SK-N-SH (cell line): ENCODE measurements at regions not wholly inside any gene's neighbourhood (a gene's known extent, or its start where the extent isn't known, plus 50 kb on each side); places are given as distances from the start of the nearest gene placed in this dataset.

Experiments used
- CTCF ChIA-PET: fragments of 300-600, 350-600 bp; formaldehyde crosslinking; extraction: SDS; loops from one replicate; lab custom pipeline; 2021; lab: Yijun Ruan, JAX
- POLR2A ChIA-PET: fragments of 350-600 bp; sonication (Branson Sonifier 250); formaldehyde crosslinking; extraction: SDS; loops from one replicate; lab custom pipeline; 2020; ENCODE audit warnings: antibody characterized with exemption, inconsistent platforms; lab: Yijun Ruan, JAX
- DNase-seq: peaks from one replicate; pipeline ENCODE4 v3.0.0; 2012
- H2AFZ ChIP-seq: fragments of 200-600 bp; sonication (generic); 2 replicates; pipeline ENCODE4 v1.8.1; 2016; ENCODE audit warnings: antibody characterized with exemption, mild to moderate bottlenecking, low read depth
- H3F3A ChIP-seq: fragments of 200-600 bp; sonication (generic); replicated peaks from 2 replicates; pipeline ENCODE3; 2016; ENCODE audit warnings: antibody characterized with exemption, mild to moderate bottlenecking; ENCODE audit not compliant: insufficient read depth
- H3K27ac ChIP-seq, 2 experiments: fragments of 200-500 bp in 1 of 2; fragments of 200-600 bp in 1 of 2; sonication (Bioruptor generic) in 1 of 2; sonication (generic), shearing (Covaris generic) in 1 of 2; 2 replicates each; pipeline versions ENCODE4 v1.5.1 to v1.6.1; 2014 to 2016; ENCODE audit warnings: low read depth in 2 of 2, inconsistent platforms in 1 of 2, low read length in 1 of 2, mild to moderate bottlenecking in 1 of 2, mixed read lengths in 1 of 2
- H3K27me3 ChIP-seq: fragments of 200-600 bp; sonication (generic), shearing (Covaris generic); 2 replicates; pipeline ENCODE4 v1.6.1; 2016; ENCODE audit warnings: mixed run types; ENCODE audit not compliant: insufficient read depth
- H3K36me3 ChIP-seq, 2 experiments: fragments of 200-500 bp in 1 of 2; fragments of 200-600 bp in 1 of 2; sonication (Bioruptor generic) in 1 of 2; sonication (generic) in 1 of 2; replicated peaks in 1 of 2; 2 replicates each; pipeline versions ENCODE3 to v1.5.1; 2014 to 2016; ENCODE audit warnings: low read length in 1 of 2, mild to moderate bottlenecking in 1 of 2; ENCODE audit not compliant: insufficient read depth in 2 of 2, control insufficient read depth in 1 of 2
- H3K4me1 ChIP-seq, 2 experiments: fragments of 200-500 bp in 1 of 2; fragments of 200-600 bp in 1 of 2; sonication (Bioruptor generic) in 1 of 2; sonication (generic), shearing (Covaris generic) in 1 of 2; 2 replicates each; pipeline versions ENCODE4 v1.5.1 to v1.6.1; 2014 to 2016; ENCODE audit warnings: low read depth in 1 of 2, low read length in 1 of 2, mixed run types in 1 of 2; ENCODE audit not compliant: insufficient read depth in 2 of 2, control insufficient read depth in 1 of 2
- H3K4me2 ChIP-seq: fragments of 200-600 bp; sonication (generic), shearing (Covaris generic); 2 replicates; pipeline ENCODE4 v1.6.1; 2017; ENCODE audit warnings: mixed run types
- H3K4me3 ChIP-seq, 2 experiments: fragments of 200-500 bp in 1 of 2; fragments of 200-600 bp in 1 of 2; sonication (Bioruptor generic) in 1 of 2; sonication (generic), shearing (Covaris generic) in 1 of 2; 2 replicates each; pipeline versions ENCODE4 v1.5.1 to v1.8.1; 2014 to 2016; ENCODE audit warnings: low read depth in 2 of 2, inconsistent platforms in 1 of 2, low read length in 1 of 2, mild to moderate bottlenecking in 1 of 2, mixed read lengths in 1 of 2, moderate library complexity in 1 of 2
- H3K79me2 ChIP-seq: fragments of 200-600 bp; sonication (generic); 2 replicates; pipeline ENCODE4 v1.8.1; 2017; ENCODE audit warnings: mild to moderate bottlenecking; ENCODE audit not compliant: insufficient read depth
- H3K9ac ChIP-seq: fragments of 200-600 bp; sonication (generic); 2 replicates; pipeline ENCODE4 v1.6.1; 2017; ENCODE audit warnings: mixed run types
- H3K9me2 ChIP-seq: fragments of 200-600 bp; sonication (generic); 2 replicates; pipeline ENCODE4 v1.6.1; 2017; ENCODE audit warnings: mixed run types
- H3K9me3 ChIP-seq: fragments of 200-600 bp; sonication (generic); 2 replicates; pipeline ENCODE4 v1.6.1; 2017; ENCODE audit warnings: mixed run types, mild to moderate bottlenecking, moderate library complexity
- H4K20me1 ChIP-seq: fragments of 200-600 bp; sonication (generic); 2 replicates; pipeline ENCODE4 v1.6.1; 2017; ENCODE audit warnings: mild to moderate bottlenecking, mixed run types; ENCODE audit not compliant: insufficient read depth
- EZH2phosphoT487 ChIP-seq: fragments of 200-600 bp; sonication (generic); IDR thresholded peaks from 2 replicates; pipeline ENCODE4 v1.6.1; 2017; ENCODE audit warnings: low read depth, mixed run types, mild to moderate bottlenecking, antibody characterized with exemption, moderate library complexity, borderline replicate concordance
- FOSL2 ChIP-seq: IDR thresholded peaks from 2 replicates; pipeline ENCODE4 v1.4.0; 2012; ENCODE audit warnings: low read depth, mild to moderate bottlenecking, moderate library complexity, borderline replicate concordance
- FOXM1 ChIP-seq: IDR thresholded peaks from 2 replicates; pipeline ENCODE4 v1.4.0; 2012; ENCODE audit warnings: low read depth, mild to moderate bottlenecking
- MAX ChIP-seq: IDR thresholded peaks from 2 replicates; pipeline ENCODE4 v1.4.0; 2012; ENCODE audit warnings: low read depth
- MEF2A ChIP-seq: IDR thresholded peaks from 2 replicates; pipeline ENCODE4 v1.4.0; 2012; ENCODE audit warnings: low read depth, borderline replicate concordance
- MXI1 ChIP-seq: IDR thresholded peaks from 2 replicates; pipeline ENCODE4 v1.6.1; 2012; ENCODE audit warnings: mild to moderate bottlenecking, low read depth, low read length, improper control_type of control experiment
- NRF1 ChIP-seq: IDR thresholded peaks from 2 replicates; pipeline ENCODE4 v1.6.1; 2012; ENCODE audit warnings: low read depth, mild to moderate bottlenecking, low read length
- RCOR1 ChIP-seq: fragments of 150-350 bp; IDR thresholded peaks from 2 replicates; pipeline ENCODE4 v1.6.1; 2017; ENCODE audit warnings: antibody characterized with exemption, low read length
- RFX5 ChIP-seq: IDR thresholded peaks from 2 replicates; pipeline ENCODE4 v1.6.1; 2012; ENCODE audit warnings: mild to moderate bottlenecking, improper control_type of control experiment, low read length
- SIN3A ChIP-seq: IDR thresholded peaks from 2 replicates; pipeline ENCODE4 v1.6.1; 2012; ENCODE audit warnings: low read depth, mild to moderate bottlenecking, low read length, moderate library complexity, borderline replicate concordance
- SMC3 ChIP-seq: IDR thresholded peaks from 2 replicates; pipeline ENCODE4 v1.6.1; 2012; ENCODE audit warnings: low read depth, low read length, improper control_type of control experiment
- TAF1 ChIP-seq: IDR thresholded peaks from 2 replicates; pipeline ENCODE4 v1.6.1; 2012; ENCODE audit warnings: low read depth, mild to moderate bottlenecking, low read length, moderate library complexity, borderline replicate concordance
- USF2 ChIP-seq: fragments of 150-350 bp; IDR thresholded peaks from 2 replicates; pipeline ENCODE4 v1.6.1; 2017; ENCODE audit warnings: antibody characterized with exemption, low read length, low read depth, borderline replicate concordance
- YY1 ChIP-seq: IDR thresholded peaks from 2 replicates; pipeline ENCODE4 v1.4.0; 2012; ENCODE audit warnings: low read depth, mild to moderate bottlenecking
- ZBTB33 ChIP-seq: IDR thresholded peaks from 2 replicates; pipeline ENCODE4 v1.4.0; 2012; ENCODE audit warnings: low read depth, borderline replicate concordance
- WGBS: methylation state at CpG from one replicate; pipeline ENCODE4 v1.1.6; 2017; ENCODE audit warnings: low lambda C conversion rate; 5-methylcytosine and 5-hydroxymethylcytosine counted together
- TF ChIP-seq, protein P1 (sequence below): fragments of 150-350 bp; IDR thresholded peaks from 2 replicates; pipeline ENCODE4 v1.6.1; 2016; ENCODE audit warnings: mild to moderate bottlenecking, low read depth, low read length
- TF ChIP-seq, protein P2 (sequence below): IDR thresholded peaks from 2 replicates; pipeline ENCODE4 v1.6.1; 2012; ENCODE audit warnings: mild to moderate bottlenecking, low read depth, low read length, moderate library complexity
- TF ChIP-seq, protein P3 (sequence below): IDR thresholded peaks from 2 replicates; pipeline ENCODE4; 2012
- TF ChIP-seq, protein P4 (sequence below): IDR thresholded peaks from 2 replicates; pipeline ENCODE4 v1.4.0; 2012; ENCODE audit warnings: low read depth, borderline replicate concordance

GRCh38 chr15:88992216-88992615 lies 79.0 kb upstream of the MFGE8 start:
- Histone ChIP-seq H3K9me3 (no peaks in the 10 kb centered on the region), H2AFZ (peak overlapping the region; percentile 30; the same call in 1 of the 2 replicates), H3K4me2 (no peak overlapping the region), H3K9me2 (no peaks in the 10 kb centered on the region), H4K20me1 (no peaks in the 10 kb centered on the region), H3K27me3 (no peaks in the 10 kb centered on the region), H3K4me1 (peaks cover 0 to 19% of the 10 kb centered on the region in 2 experiments; a peak in 1 of 4 replicates), H3K4me3 (no peak overlapping the region), H3K9ac (no peak overlapping the region), H3K79me2 (no peaks in the 10 kb centered on the region), H3K27ac (no peak overlapping the region), H3F3A (peaks cover 20% of the 10 kb centered on the region), H3K36me3 (no peaks in the 10 kb centered on the region)
- no peak for DNase-seq
- TF ChIP-seq, protein P1, sequence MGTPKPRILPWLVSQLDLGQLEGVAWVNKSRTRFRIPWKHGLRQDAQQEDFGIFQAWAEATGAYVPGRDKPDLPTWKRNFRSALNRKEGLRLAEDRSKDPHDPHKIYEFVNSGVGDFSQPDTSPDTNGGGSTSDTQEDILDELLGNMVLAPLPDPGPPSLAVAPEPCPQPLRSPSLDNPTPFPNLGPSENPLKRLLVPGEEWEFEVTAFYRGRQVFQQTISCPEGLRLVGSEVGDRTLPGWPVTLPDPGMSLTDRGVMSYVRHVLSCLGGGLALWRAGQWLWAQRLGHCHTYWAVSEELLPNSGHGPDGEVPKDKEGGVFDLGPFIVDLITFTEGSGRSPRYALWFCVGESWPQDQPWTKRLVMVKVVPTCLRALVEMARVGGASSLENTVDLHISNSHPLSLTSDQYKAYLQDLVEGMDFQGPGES, result no peak
- TF ChIP-seq TAF1, result no peak
- TF ChIP-seq, protein P2, sequence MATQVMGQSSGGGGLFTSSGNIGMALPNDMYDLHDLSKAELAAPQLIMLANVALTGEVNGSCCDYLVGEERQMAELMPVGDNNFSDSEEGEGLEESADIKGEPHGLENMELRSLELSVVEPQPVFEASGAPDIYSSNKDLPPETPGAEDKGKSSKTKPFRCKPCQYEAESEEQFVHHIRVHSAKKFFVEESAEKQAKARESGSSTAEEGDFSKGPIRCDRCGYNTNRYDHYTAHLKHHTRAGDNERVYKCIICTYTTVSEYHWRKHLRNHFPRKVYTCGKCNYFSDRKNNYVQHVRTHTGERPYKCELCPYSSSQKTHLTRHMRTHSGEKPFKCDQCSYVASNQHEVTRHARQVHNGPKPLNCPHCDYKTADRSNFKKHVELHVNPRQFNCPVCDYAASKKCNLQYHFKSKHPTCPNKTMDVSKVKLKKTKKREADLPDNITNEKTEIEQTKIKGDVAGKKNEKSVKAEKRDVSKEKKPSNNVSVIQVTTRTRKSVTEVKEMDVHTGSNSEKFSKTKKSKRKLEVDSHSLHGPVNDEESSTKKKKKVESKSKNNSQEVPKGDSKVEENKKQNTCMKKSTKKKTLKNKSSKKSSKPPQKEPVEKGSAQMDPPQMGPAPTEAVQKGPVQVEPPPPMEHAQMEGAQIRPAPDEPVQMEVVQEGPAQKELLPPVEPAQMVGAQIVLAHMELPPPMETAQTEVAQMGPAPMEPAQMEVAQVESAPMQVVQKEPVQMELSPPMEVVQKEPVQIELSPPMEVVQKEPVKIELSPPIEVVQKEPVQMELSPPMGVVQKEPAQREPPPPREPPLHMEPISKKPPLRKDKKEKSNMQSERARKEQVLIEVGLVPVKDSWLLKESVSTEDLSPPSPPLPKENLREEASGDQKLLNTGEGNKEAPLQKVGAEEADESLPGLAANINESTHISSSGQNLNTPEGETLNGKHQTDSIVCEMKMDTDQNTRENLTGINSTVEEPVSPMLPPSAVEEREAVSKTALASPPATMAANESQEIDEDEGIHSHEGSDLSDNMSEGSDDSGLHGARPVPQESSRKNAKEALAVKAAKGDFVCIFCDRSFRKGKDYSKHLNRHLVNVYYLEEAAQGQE, result no peak
- TF ChIP-seq FOSL2, result no peak
- TF ChIP-seq YY1, result no peak
- no peak for TF ChIP-seq RFX5
- no peak for TF ChIP-seq MAX
- TF ChIP-seq NRF1, result no peak
- no peak for TF ChIP-seq USF2
- TF ChIP-seq FOXM1, result no peak
- TF ChIP-seq EZH2phosphoT487, result no peak
- TF ChIP-seq MEF2A, result no peak
- TF ChIP-seq RCOR1, result no peak
- TF ChIP-seq ZBTB33, result no peak
- TF ChIP-seq, protein P3, sequence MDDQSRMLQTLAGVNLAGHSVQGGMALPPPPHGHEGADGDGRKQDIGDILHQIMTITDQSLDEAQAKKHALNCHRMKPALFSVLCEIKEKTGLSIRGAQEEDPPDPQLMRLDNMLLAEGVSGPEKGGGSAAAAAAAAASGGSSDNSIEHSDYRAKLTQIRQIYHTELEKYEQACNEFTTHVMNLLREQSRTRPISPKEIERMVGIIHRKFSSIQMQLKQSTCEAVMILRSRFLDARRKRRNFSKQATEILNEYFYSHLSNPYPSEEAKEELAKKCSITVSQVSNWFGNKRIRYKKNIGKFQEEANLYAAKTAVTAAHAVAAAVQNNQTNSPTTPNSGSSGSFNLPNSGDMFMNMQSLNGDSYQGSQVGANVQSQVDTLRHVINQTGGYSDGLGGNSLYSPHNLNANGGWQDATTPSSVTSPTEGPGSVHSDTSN, result no peak
- TF ChIP-seq SMC3, result no peak
- TF ChIP-seq MXI1, result no peak
- no peak for TF ChIP-seq SIN3A
- TF ChIP-seq, protein P4, sequence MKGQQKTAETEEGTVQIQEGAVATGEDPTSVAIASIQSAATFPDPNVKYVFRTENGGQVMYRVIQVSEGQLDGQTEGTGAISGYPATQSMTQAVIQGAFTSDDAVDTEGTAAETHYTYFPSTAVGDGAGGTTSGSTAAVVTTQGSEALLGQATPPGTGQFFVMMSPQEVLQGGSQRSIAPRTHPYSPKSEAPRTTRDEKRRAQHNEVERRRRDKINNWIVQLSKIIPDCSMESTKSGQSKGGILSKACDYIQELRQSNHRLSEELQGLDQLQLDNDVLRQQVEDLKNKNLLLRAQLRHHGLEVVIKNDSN, result no peak
- WGBS, result 67% methylated on average over 3 of the region's 3 CpGs
- CTCF ChIA-PET, result interaction anchor here (0.6 to 1.4 kb wide), 4 partner anchors 14 to 170 kb away, joined by 3 to 4 read pairs (median 3); no protein-coding TSS in a partner anchor
- POLR2A ChIA-PET, result no interaction called here
